Activated naive CD8-positive, alpha-beta T cell treated with anti-CD3 and anti-CD28 coated beads, Interleukin-2, amount 50 U/mL, for 24 hours (primary cell): ENCODE measurements at regions not wholly inside any gene's neighbourhood (a gene's known extent, or its start where the extent isn't known, plus 50 kb on each side); places are given as distances from the start of the nearest gene placed in this dataset.

ENCODE experiments used
- ATAC-seq: fragments of 150-1000 bp; cut with Tn5 transposase; one replicate; pipeline ENCODE4 v1.10.0; 2021
- DNase-seq: peaks from one replicate; pipeline ENCODE4 v3.0.0; 2021
- H3K27ac Mint-ChIP-seq: one replicate; pipeline ENCODE4 v1.8.0; 2021; ENCODE audit warnings: mild to moderate bottlenecking, mixed read lengths
- H3K27me3 Mint-ChIP-seq: one replicate; pipeline ENCODE4 v1.8.0; 2021; ENCODE audit warnings: mixed read lengths
- H3K36me3 Mint-ChIP-seq: one replicate; pipeline ENCODE4 v1.8.0; 2021; ENCODE audit warnings: low read depth, mixed read lengths
- H3K4me1 Mint-ChIP-seq: one replicate; pipeline ENCODE4 v1.8.0; 2021; ENCODE audit warnings: mixed read lengths
- H3K4me3 Mint-ChIP-seq: one replicate; pipeline ENCODE4 v1.8.0; 2021; ENCODE audit warnings: mild to moderate bottlenecking, moderate library complexity, mixed read lengths
- H3K9me3 Mint-ChIP-seq: one replicate; pipeline ENCODE4 v1.8.0; 2021; ENCODE audit warnings: mixed read lengths

- DNase-seq (no peak), ATAC-seq (no peak)
- H3K27ac Mint-ChIP-seq, result no peak overlapping the region
- peaks cover 4% of the 10 kb centered on the region for H3K27me3 Mint-ChIP-seq
- no peak overlapping the region for H3K4me3 Mint-ChIP-seq
- H3K9me3 Mint-ChIP-seq, result no peaks in the 10 kb centered on the region
- no peaks in the 10 kb centered on the region for H3K36me3 Mint-ChIP-seq
- H3K4me1 Mint-ChIP-seq, result no peaks in the 10 kb centered on the region
These were observed 354.1 kb downstream of the SUCLA2 start for GRCh38 chr13:47647001-47647400.

- ATAC-seq, result no peak
- peaks cover 4% of the 10 kb centered on the region for H3K27me3 Mint-ChIP-seq
- H3K36me3 Mint-ChIP-seq, result no peaks in the 10 kb centered on the region
- no peak overlapping the region for H3K4me3 Mint-ChIP-seq
- H3K4me1 Mint-ChIP-seq, result no peaks in the 10 kb centered on the region
- H3K27ac Mint-ChIP-seq, result no peak overlapping the region
- H3K9me3 Mint-ChIP-seq, result no peaks in the 10 kb centered on the region
- DNase-seq, result no peak
These were observed 354.8 kb downstream of the SUCLA2 start for GRCh38 chr13:47646298-47646697.

GRCh38 chr13:47639738-47640447, 361.2 kb downstream of the SUCLA2 start:
- DNase-seq (no peak), ATAC-seq (no peak)
- Mint-ChIP-seq H3K27ac (no peak overlapping the region), H3K27me3 (no peaks in the 10 kb centered on the region), H3K9me3 (peaks cover 4% of the 10 kb centered on the region), H3K4me1 (no peaks in the 10 kb centered on the region), H3K4me3 (no peak overlapping the region), H3K36me3 (no peaks in the 10 kb centered on the region)

- H3K9me3 Mint-ChIP-seq, result peaks cover 8% of the 10 kb centered on the region
- DNase-seq, result no peak
- H3K36me3 Mint-ChIP-seq, result no peaks in the 10 kb centered on the region
- no peak for ATAC-seq
- H3K4me1 Mint-ChIP-seq, result no peaks in the 10 kb centered on the region
- H3K27me3 Mint-ChIP-seq, result no peaks in the 10 kb centered on the region
- H3K4me3 Mint-ChIP-seq, result no peak overlapping the region
- no peak overlapping the region for H3K27ac Mint-ChIP-seq
These were observed 362.4 kb downstream of the SUCLA2 start for GRCh38 chr13:47638627-47639026.

- no peak overlapping the region for H3K4me3 Mint-ChIP-seq
- no peak for DNase-seq
- H3K36me3 Mint-ChIP-seq, result no peaks in the 10 kb centered on the region
- peaks cover 14% of the 10 kb centered on the region for H3K9me3 Mint-ChIP-seq
- ATAC-seq, result no peak
- no peaks in the 10 kb centered on the region for H3K4me1 Mint-ChIP-seq
- peaks cover 4% of the 10 kb centered on the region for H3K27me3 Mint-ChIP-seq
- no peak overlapping the region for H3K27ac Mint-ChIP-seq
These were observed 368.8 kb downstream of the SUCLA2 start for GRCh38 chr13:47632311-47632710.

GRCh38 chr13:47628666-47629065, 372.4 kb downstream of the SUCLA2 start:
- H3K9me3 Mint-ChIP-seq, result peaks cover 6% of the 10 kb centered on the region
- ATAC-seq (no peak), DNase-seq (no peak)
- H3K36me3 Mint-ChIP-seq, result no peaks in the 10 kb centered on the region
- H3K27ac Mint-ChIP-seq, result no peak overlapping the region
- peaks cover 6% of the 10 kb centered on the region for H3K27me3 Mint-ChIP-seq
- H3K4me3 Mint-ChIP-seq, result no peak overlapping the region
- H3K4me1 Mint-ChIP-seq, result no peaks in the 10 kb centered on the region

- Mint-ChIP-seq H3K27ac (no peak overlapping the region), H3K36me3 (no peaks in the 10 kb centered on the region), H3K9me3 (peaks cover 3% of the 10 kb centered on the region), H3K27me3 (peaks cover 4% of the 10 kb centered on the region), H3K4me1 (no peaks in the 10 kb centered on the region), H3K4me3 (no peak overlapping the region)
- no peak for DNase-seq
- no peak for ATAC-seq
These were observed 377.2 kb downstream of the SUCLA2 start for GRCh38 chr13:47623862-47624261.

GRCh38 chr13:47621931-47622330, 379.1 kb downstream of the SUCLA2 start:
- Mint-ChIP-seq H3K4me3 (no peak overlapping the region), H3K4me1 (no peaks in the 10 kb centered on the region)
- no peak for DNase-seq

GRCh38 chr13:47611664-47612288, 389.3 kb downstream of the SUCLA2 start:
- Mint-ChIP-seq H3K27ac (no peak overlapping the region), H3K9me3 (peaks cover 10% of the 10 kb centered on the region), H3K4me3 (no peak overlapping the region), H3K27me3 (peaks cover 5% of the 10 kb centered on the region), H3K36me3 (no peaks in the 10 kb centered on the region), H3K4me1 (no peaks in the 10 kb centered on the region)
- no peak for DNase-seq
- no peak for ATAC-seq

More at GRCh38 chr13:47621931-47622330, 379.1 kb downstream of the SUCLA2 start:
- Mint-ChIP-seq H3K9me3 (peaks cover 3% of the 10 kb centered on the region), H3K27me3 (peaks cover 5% of the 10 kb centered on the region), H3K36me3 (no peaks in the 10 kb centered on the region), H3K27ac (no peak overlapping the region)
- ATAC-seq, result no peak

- Mint-ChIP-seq H3K4me1 (no peaks in the 10 kb centered on the region), H3K36me3 (no peaks in the 10 kb centered on the region), H3K27ac (no peak overlapping the region), H3K9me3 (peaks cover 10% of the 10 kb centered on the region), H3K4me3 (no peak overlapping the region), H3K27me3 (peaks cover 5% of the 10 kb centered on the region)
- ATAC-seq (no peak), DNase-seq (no peak)
These were observed 390.4 kb downstream of the SUCLA2 start for GRCh38 chr13:47610687-47611086.

GRCh38 chr13:47603365-47603764, 397.7 kb downstream of the SUCLA2 start:
- H3K4me1 Mint-ChIP-seq, result no peaks in the 10 kb centered on the region
- H3K27ac Mint-ChIP-seq, result no peak overlapping the region
- H3K4me3 Mint-ChIP-seq, result no peak overlapping the region
- ATAC-seq (no peak), DNase-seq (no peak)
- no peaks in the 10 kb centered on the region for H3K36me3 Mint-ChIP-seq
- H3K27me3 Mint-ChIP-seq, result no peaks in the 10 kb centered on the region
- H3K9me3 Mint-ChIP-seq, result peaks cover 22% of the 10 kb centered on the region

GRCh38 chr13:47598340-47598911, 402.6 kb downstream of the SUCLA2 start:
- H3K9me3 Mint-ChIP-seq, result peaks cover 13% of the 10 kb centered on the region

GRCh38 chr13:47594833-47595232, 406.2 kb downstream of the SUCLA2 start:
- Mint-ChIP-seq H3K9me3 (peaks cover 10% of the 10 kb centered on the region), H3K36me3 (no peaks in the 10 kb centered on the region), H3K27me3 (no peaks in the 10 kb centered on the region), H3K4me3 (no peak overlapping the region), H3K27ac (no peak overlapping the region), H3K4me1 (no peaks in the 10 kb centered on the region)
- ATAC-seq (no peak), DNase-seq (no peak)

More at GRCh38 chr13:47598340-47598911, 402.6 kb downstream of the SUCLA2 start:
- H3K4me1 Mint-ChIP-seq, result no peaks in the 10 kb centered on the region
- H3K27ac Mint-ChIP-seq, result no peak overlapping the region
- no peak overlapping the region for H3K4me3 Mint-ChIP-seq
- ATAC-seq, result no peak
- no peaks in the 10 kb centered on the region for H3K27me3 Mint-ChIP-seq
- H3K36me3 Mint-ChIP-seq, result no peaks in the 10 kb centered on the region
- no peak for DNase-seq

GRCh38 chr13:47592256-47592655, 408.8 kb downstream of the SUCLA2 start:
- Mint-ChIP-seq H3K36me3 (no peaks in the 10 kb centered on the region), H3K4me1 (no peaks in the 10 kb centered on the region), H3K9me3 (peaks cover 14% of the 10 kb centered on the region), H3K27ac (no peak overlapping the region), H3K4me3 (no peak overlapping the region), H3K27me3 (no peaks in the 10 kb centered on the region)
- no peak for ATAC-seq
- no peak for DNase-seq

- no peaks in the 10 kb centered on the region for H3K36me3 Mint-ChIP-seq
- DNase-seq, result no peak
- H3K9me3 Mint-ChIP-seq, result peaks cover 11% of the 10 kb centered on the region
- H3K4me1 Mint-ChIP-seq, result no peaks in the 10 kb centered on the region
- no peak overlapping the region for H3K27ac Mint-ChIP-seq
- no peaks in the 10 kb centered on the region for H3K27me3 Mint-ChIP-seq
- no peak overlapping the region for H3K4me3 Mint-ChIP-seq
- no peak for ATAC-seq
These were observed 412.4 kb downstream of the SUCLA2 start for GRCh38 chr13:47588676-47589075.
